ENCODE measurements at regions not wholly inside any gene's neighbourhood (a gene's known extent, or its start where the extent isn't known, plus 50 kb on each side); places are given as distances from the start of the nearest gene placed in this dataset.
"Not testable (repeated sequence)": the region's sequence is repeated elsewhere in the genome, so short reads cannot be mapped to it uniquely, and the experiment has no call there.

DNA sequence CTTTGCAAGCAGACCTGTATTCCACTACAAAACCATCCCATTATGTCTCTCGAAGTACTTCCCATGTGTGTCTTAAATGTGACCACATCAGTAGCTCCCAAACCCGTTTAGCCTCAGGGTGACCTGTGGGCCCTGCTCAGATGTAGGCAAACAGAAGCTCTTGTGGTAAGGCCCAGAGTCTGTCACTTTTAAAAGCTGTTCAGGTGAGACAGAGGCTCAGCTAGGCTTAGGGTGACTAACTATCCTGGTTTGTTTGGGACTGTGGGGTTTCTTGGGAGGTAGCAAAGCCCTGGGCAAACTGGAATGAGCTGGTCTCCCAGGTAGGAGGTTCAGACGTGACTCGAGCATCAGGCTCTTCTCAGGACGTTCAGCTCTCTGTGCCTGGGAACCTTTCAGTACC lies 64.5 kb upstream of the VASH1 start:
- Mint-ChIP-seq H3K36me3 (peaks cover 5% of the 10 kb centered on the region), H3K9me3 (no peaks in the 10 kb centered on the region), H3K27ac (no peak overlapping the region), H3K4me3 (no peak overlapping the region), H3K4me1 (no peaks in the 10 kb centered on the region)
- ATAC-seq: no peak
- DNase-seq (ENCODE audit: low spot score in 2 of 2): no peak

DNA sequence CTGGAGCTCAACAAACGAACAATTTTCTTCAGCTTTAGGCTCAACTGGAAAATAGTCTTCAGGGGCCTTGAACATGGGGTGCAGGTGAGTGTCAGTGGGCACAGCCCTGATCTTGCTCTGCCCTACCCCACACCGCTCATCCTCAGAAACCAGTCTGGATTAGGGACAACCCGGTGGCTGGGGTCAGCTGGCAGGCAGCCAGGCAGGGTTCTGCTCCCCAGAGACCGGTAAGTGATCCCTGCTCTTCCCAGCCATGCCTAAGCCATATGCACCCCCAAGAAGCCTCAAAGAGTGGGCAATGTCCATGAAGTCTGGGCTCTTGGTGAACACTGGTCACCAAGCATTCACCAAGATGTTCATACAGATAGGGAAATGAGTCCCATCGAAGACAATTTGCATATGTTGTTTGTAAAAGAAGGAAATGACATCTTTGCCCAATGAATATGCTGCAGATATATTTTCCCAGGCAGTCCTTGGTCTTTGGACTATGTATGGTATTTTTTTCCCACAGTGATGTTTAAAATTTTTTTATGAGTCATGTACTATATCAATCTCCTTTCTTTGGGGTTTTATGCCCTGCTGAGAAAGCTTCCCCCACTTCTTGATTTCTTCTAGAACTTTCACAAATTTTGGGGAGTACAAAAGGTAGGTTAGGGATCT lies 63.9 kb upstream of the VASH1 start:
- Mint-ChIP-seq H3K36me3 (peaks cover 5% of the 10 kb centered on the region), H3K27ac (no peak overlapping the region), H3K4me1 (no peaks in the 10 kb centered on the region), H3K9me3 (no peaks in the 10 kb centered on the region), H3K4me3 (no peak overlapping the region)
- DNase-seq (ENCODE audit: low spot score in 2 of 2): no peak
- ATAC-seq: peak; percentile 44

DNA sequence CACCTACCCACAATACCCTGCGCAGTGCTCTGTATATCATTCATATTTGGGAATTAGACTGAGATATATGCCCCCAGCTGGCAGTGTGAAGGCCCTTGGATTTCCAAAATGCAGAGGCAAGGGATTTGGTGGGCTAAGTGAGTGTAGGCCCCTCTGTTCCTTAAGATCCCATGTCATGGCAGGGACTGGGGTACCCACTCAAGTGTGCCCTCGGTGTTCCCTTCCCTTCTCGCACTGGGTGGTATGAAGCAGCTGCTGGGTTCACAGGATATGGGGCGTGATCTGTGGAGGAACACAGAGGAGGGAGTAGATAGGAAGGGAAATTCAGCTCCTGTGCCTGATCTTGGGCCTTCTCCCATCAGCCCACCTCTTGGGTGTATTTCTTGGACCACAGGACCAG lies 63.1 kb upstream of the VASH1 start:
- H3K27ac Mint-ChIP-seq: no peak overlapping the region
- H3K9me3 Mint-ChIP-seq: no peaks in the 10 kb centered on the region
- no peak for ATAC-seq
- H3K36me3 Mint-ChIP-seq: no peaks in the 10 kb centered on the region
- no peak for DNase-seq (ENCODE audit: low spot score in 2 of 2)
- H3K4me3 Mint-ChIP-seq: no peak overlapping the region
- H3K4me1 Mint-ChIP-seq: no peaks in the 10 kb centered on the region

DNA sequence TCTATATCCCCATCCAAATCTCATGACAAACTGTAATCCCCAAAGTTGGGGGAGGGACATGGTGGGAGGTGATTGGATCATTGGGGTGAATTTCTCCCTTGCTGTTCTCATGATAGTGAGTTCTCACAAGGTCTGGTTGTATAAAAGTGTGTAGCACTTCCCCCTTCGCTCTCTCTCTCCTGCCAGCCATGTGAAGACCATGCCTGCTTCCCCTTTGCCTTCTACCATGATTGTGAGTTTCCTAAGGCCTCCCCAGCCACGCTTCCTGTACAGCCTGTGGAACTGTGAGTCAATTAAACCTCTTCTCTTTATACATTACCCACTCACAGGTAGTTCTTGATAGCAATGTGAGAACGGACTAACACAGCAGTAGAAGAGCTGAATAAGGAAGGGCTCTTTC lies 62.6 kb upstream of the VASH1 start:
- Mint-ChIP-seq H3K4me1 (no peaks in the 10 kb centered on the region), H3K9me3 (no peaks in the 10 kb centered on the region), H3K4me3 (no peak overlapping the region), H3K27ac (no peak overlapping the region), H3K36me3 (no peaks in the 10 kb centered on the region)
- ATAC-seq (no peak), DNase-seq (ENCODE audit: low spot score in 2 of 2) (no peak)

DNA sequence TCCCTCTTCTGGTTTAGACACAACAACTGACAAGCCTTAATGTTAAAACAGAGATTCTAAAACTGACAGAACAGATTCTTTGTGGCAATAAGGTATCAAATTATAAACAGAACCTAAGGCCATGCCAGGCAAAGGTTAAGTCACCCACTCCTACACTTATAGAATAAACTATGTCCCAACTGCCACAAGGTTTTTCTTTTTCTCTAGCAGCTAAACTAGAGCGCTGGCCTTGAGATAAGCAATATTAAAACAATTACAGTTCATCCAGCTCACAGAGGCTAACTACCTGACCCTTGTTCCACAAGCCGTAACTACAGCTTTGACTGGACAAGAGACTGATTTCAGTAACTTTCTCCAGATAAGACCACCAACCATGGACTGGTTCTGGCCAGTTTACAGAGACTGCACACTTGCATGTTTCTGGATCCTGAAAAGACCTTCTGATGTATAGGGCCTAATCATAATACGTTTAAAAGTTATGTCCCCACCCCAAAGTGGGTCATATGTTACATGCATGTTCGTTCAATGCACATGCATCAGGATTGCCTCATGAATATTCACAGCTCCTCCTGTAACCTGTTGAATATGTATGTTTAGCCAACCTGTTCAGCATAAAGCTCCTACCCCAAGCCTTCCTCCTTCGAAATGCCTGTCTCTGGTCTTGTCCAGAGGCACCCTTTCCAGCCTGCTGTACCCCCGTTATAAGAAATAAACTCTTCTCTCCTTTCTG lies 61.9 kb upstream of the VASH1 start:
- ATAC-seq: no peak
- peak in 1 of 2 donors; percentile 15 for DNase-seq (ENCODE audit: low spot score in 2 of 2)
- no peaks in the 10 kb centered on the region for H3K36me3 Mint-ChIP-seq

DNA sequence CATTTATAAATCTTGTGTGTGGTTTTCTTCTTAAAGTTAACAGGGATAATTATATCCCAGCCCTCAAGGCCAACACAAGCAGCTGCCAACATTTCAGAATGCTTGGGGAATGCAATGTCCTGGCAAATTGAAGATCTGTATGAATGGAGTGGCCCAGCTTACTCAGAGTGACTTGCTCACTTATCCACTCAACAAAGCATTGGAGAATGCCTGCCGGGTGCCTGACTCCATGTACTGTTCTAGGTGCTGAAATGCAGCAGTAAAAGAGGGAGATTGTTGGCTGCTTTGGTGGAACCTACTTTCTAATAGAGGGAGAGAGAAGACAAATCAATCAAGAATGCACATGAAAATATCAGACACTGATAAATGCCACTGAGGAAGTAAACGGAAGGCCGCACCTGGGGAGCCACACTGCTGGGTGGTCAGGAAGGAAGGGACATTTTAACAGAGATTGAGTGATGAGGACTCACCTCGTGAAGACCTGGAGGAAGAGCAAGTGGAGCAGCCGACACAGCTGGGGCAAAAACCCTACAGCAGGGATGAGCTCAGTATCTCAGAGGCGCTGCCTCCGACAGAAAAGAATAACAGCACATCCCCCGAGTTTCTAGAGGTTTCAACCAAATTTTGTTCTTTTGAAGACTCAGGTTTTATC lies 61.2 kb upstream of the VASH1 start:
- DNase-seq (ENCODE audit: low spot score in 2 of 2): peak in 1 of 2 donors; percentile 30
- Mint-ChIP-seq H3K9me3 (no peaks in the 10 kb centered on the region), H3K4me1 (no peaks in the 10 kb centered on the region), H3K4me3 (no peak overlapping the region), H3K27ac (no peak overlapping the region), H3K36me3 (no peaks in the 10 kb centered on the region)
- ATAC-seq: no peak

More for the DNA sequence above, 61.9 kb upstream of the VASH1 start:
- Mint-ChIP-seq H3K4me1 (no peaks in the 10 kb centered on the region), H3K9me3 (no peaks in the 10 kb centered on the region), H3K4me3 (no peak overlapping the region), H3K27ac (no peak overlapping the region)

DNA sequence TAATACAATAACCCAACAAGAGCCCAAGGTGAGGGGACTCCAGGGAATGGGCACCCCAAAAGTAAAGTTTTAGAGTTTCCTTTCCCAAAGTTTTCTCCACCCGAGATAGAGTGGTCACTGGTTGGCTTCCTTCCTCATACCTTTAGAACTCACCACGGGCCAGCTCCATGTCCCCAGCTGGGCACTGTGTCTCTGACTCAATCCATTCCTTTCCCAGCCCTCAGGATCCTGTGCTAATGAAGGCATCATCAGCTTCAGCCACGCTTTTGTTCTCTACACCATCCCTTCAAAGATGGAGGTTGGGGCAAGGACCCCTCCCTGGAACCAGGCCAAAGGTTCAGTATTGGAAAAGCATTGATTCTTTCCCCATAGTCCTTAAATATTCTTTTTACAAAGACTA lies 59.8 kb upstream of the VASH1 start:
- no peaks in the 10 kb centered on the region for H3K9me3 Mint-ChIP-seq
- H3K36me3 Mint-ChIP-seq: no peaks in the 10 kb centered on the region
- DNase-seq (ENCODE audit: low spot score in 2 of 2) (peak in 1 of 2 donors; percentile 23), ATAC-seq (no peak)
- no peak overlapping the region for H3K4me3 Mint-ChIP-seq
- H3K4me1 Mint-ChIP-seq: no peaks in the 10 kb centered on the region
- H3K27ac Mint-ChIP-seq: no peak overlapping the region

DNA sequence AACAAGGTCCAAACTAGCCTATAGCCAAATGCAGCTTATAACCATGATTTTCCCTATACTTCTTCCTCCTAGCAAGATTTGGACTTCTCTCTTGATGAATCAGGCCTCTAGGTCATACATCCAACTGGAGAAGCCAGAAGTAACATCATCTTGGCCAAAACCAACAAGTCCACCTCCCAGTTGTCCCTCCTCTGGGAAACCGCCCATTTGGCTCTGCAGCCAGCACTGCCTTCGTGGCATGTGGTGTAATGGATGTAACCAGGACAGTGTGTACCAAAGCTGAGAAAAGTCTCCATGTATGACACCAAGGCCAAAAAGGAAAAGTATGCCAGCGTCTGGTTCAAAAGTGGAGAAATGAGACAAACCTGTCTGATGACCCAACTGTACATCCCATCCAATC lies 59.3 kb upstream of the VASH1 start:
- ATAC-seq: no peak
- peak in 1 of 2 donors; percentile 15 for DNase-seq (ENCODE audit: low spot score in 2 of 2)
- no peaks in the 10 kb centered on the region for H3K9me3 Mint-ChIP-seq
- H3K4me3 Mint-ChIP-seq: no peak overlapping the region
- no peak overlapping the region for H3K27ac Mint-ChIP-seq
- no peaks in the 10 kb centered on the region for H3K4me1 Mint-ChIP-seq
- H3K36me3 Mint-ChIP-seq: no peaks in the 10 kb centered on the region

DNA sequence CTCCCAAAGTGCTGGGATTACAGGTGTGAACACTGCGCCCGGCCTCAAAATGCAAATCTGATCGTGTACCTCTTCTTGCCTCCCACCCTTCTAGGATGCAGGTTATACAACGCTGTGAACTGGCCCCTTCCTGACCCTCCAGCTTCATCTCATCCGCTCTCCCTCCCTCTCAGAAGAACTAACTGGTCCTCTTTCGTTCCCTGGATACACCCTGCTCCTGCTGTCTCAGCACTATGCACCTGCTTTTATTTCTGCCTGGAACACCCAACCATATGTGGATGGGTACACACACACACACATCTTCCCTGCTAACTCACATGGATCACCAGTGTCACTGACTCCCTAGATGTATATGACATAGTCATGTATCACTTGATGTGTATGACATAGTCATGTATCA lies 56.1 kb upstream of the VASH1 start:
- Mint-ChIP-seq H3K36me3 (no peaks in the 10 kb centered on the region), H3K27ac (no peak overlapping the region), H3K4me3 (no peak overlapping the region), H3K9me3 (no peaks in the 10 kb centered on the region), H3K4me1 (no peaks in the 10 kb centered on the region)
- DNase-seq (ENCODE audit: low spot score in 2 of 2): peak in 1 of 2 donors; percentile 37
- peak; percentile 48 for ATAC-seq

DNA sequence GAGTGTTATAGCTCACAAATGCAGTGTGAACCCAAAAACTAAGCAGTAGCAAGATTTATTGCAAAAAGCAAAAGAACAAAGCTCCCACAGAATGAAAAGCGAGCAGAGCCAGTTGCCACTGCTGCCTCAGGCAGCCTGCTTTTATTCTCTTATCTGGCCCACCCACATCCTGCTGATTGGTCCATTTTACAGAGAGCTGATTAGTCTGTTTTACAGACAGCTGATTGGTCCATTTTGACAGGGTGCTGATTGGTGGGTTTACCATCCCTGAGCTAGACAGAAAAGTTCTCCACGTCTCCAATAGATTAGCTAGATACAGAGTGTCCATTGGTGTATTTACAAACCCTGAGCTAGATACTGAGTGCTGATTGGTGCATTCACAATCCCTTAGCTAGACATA lies 55.1 kb upstream of the VASH1 start:
- not testable (repeated sequence) for ATAC-seq, H3K4me1 Mint-ChIP-seq, H3K27ac Mint-ChIP-seq, H3K9me3 Mint-ChIP-seq, H3K4me3 Mint-ChIP-seq, H3K36me3 Mint-ChIP-seq
- peak in 1 of 2 donors; percentile 25 for DNase-seq (ENCODE audit: low spot score in 2 of 2)

DNA sequence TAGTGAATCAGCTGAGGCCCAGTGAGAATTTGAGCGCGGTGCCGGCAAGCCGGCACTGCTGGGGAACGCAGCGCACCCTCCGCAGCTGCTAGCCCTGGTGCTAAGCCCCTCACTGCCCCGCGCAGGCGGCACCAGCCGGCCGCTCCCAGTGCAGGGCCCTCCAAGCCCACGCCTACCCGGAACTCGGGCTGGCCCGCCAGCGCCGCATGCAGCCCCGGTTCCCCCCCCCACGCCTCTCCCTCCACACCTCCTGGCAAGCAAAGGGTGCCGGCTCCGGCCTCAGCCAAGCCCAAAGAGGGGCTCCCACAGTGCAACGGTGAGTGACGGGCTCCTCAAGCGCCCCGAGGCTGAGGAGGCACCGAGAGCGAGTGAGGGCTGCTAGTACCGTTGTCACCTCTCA lies 54.5 kb upstream of the VASH1 start:
- DNase-seq (ENCODE audit: low spot score in 2 of 2) (no peak), ATAC-seq (no peak)
- H3K36me3 Mint-ChIP-seq: no peaks in the 10 kb centered on the region
- H3K4me3 Mint-ChIP-seq: no peak overlapping the region
- H3K4me1 Mint-ChIP-seq: no peaks in the 10 kb centered on the region
- no peak overlapping the region for H3K27ac Mint-ChIP-seq
- no peaks in the 10 kb centered on the region for H3K9me3 Mint-ChIP-seq

DNA sequence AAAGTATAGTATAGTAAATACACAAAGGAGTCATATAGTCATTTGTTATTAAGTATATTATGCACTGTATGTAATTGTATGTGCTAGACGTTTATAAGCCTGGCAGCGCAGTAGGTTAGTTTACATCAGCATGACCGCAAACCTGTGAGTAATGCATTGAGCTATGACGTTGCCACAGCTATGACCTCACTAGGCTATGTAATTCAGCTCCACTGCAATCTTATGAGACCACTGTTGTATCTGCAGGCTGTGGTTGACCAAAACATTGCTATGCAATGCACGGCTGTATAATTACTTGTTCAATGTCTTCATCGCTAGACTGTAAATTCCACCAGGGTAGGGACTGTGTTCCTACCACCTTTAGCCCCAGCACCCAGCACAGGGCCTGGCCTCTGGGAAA lies 53.2 kb upstream of the VASH1 start:
- no peak overlapping the region for H3K27ac Mint-ChIP-seq
- no peaks in the 10 kb centered on the region for H3K9me3 Mint-ChIP-seq
- no peak for DNase-seq (ENCODE audit: low spot score in 2 of 2)
- H3K4me3 Mint-ChIP-seq: no peak overlapping the region
- no peaks in the 10 kb centered on the region for H3K36me3 Mint-ChIP-seq
- ATAC-seq: no peak
- no peaks in the 10 kb centered on the region for H3K4me1 Mint-ChIP-seq

DNA sequence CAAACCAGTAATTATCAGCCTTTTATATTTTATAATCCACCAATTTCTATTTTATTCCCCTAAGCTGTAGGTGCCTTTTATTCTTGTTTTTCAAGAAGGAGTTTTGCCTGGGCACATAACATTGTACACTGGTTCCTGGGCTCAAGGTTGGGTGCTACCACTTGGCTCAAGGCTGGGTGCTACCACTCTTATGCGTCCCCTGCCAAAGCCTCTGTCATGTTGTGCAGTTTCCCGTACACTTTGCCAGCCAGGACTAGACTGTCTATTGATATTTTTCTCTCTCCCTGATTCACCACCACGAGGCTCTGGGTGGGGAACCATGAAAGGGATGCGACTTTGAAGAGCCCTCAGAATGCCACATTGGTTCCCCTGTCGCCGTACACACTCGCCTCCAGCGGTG lies 52.5 kb upstream of the VASH1 start:
- Mint-ChIP-seq H3K27ac (no peak overlapping the region), H3K36me3 (no peaks in the 10 kb centered on the region), H3K4me3 (no peak overlapping the region), H3K4me1 (no peaks in the 10 kb centered on the region), H3K9me3 (no peaks in the 10 kb centered on the region)
- ATAC-seq: no peak
- DNase-seq (ENCODE audit: low spot score in 2 of 2): no peak

DNA sequence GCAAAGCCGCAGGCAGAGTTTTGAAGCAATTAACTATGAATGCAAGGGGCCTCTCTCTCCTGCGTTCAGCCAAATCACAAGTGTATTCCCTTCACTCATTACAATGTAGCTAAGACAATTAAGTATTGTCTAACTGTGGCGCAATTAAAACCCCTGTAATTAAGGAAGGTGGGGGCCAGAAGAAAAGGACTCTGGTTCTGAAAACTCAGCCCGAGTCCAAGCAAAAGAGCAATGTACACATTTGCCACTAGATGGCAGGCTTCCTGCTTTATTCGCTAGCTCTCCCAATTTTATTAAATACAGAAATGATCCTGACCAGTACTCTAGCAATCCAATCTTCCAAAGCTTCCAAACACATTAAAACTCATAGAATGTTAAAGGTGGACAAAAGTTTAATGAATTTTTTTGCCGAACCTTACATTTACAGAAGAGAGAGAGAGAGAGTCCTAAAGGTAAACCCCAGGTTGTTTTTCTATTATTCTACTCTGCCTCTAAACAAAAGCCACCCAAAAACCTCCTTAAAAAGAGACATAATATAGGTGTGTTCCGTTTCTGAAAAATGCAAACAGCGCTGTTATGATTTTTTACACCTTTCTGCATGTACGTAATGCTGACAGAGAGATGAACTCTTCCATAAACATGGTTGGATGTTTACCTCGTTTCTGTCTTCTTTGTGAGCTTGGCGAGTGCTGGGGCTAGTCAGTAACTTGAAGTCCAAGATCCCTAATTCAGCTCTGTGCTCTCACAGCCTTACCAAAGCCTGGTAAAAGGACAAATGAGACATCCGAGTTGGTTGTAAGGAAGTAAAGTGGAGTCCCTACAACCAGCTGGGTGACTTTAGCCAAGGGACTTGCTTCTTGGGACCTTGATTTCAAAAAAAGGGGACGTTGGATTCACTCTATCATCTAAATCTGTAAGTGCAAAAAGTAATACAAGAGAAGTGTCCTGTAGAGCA lies 50.9 kb upstream of the VASH1 start:
- no peak for DNase-seq (ENCODE audit: low spot score in 2 of 2)
- H3K4me1 Mint-ChIP-seq: no peaks in the 10 kb centered on the region
- no peak overlapping the region for H3K4me3 Mint-ChIP-seq
- H3K9me3 Mint-ChIP-seq: no peaks in the 10 kb centered on the region
- ATAC-seq: no peak
- no peak overlapping the region for H3K27ac Mint-ChIP-seq
- no peaks in the 10 kb centered on the region for H3K36me3 Mint-ChIP-seq
